Right lobe of liver (tissue), 6 donors: ENCODE measurements at regions not wholly inside any gene's neighbourhood (a gene's known extent, or its start where the extent isn't known, plus 50 kb on each side); places are given as distances from the start of the nearest gene placed in this dataset.

Experiments
- ATAC-seq, 4 donors: fragments of 200-7000 bp; cut with Tn5 transposase; one replicate each; pipeline ENCODE4 v1.9.1; 2020; ENCODE audit warnings: mild to moderate bottlenecking in 4 of 4, moderate library complexity in 4 of 4
- DNase-seq, 3 donors: peaks; one replicate each; pipeline ENCODE4 v3.0.0-alpha.2; 2020
- H3K27ac ChIP-seq, 3 donors: fragments of 200-600 bp; one replicate each; pipeline ENCODE4 v1.8.0; 2022
- H3K27me3 ChIP-seq, 2 donors: fragments of 200-600 bp; one replicate each; pipeline ENCODE4 v1.8.0; 2022
- H3K36me3 ChIP-seq, 4 donors: fragments of 200-600 bp; sonication (generic) in 1 of 4; one replicate each; pipeline versions ENCODE4 v1.5.1 to v1.8.0; 2017 to 2022; ENCODE audit warnings: control low read depth in 1 of 4
- H3K4me1 ChIP-seq, 4 donors: fragments of 200-600 bp; sonication (generic) in 1 of 4; one replicate each; pipeline versions ENCODE4 v1.5.1 to v1.8.0; 2017 to 2022; ENCODE audit warnings: control low read depth in 1 of 4
- H3K4me3 ChIP-seq, 3 donors: fragments of 200-600 bp; one replicate each; pipeline ENCODE4 v1.8.0; 2022
- H3K9me3 ChIP-seq, 4 donors: fragments of 200-600 bp; sonication (generic) in 1 of 4; one replicate each; pipeline versions ENCODE4 v1.5.1 to v1.8.0; 2017 to 2022; ENCODE audit warnings: control low read depth in 1 of 4
- CTCF ChIP-seq, 4 donors: fragments of 200-600 bp in 3 of 4; fragments of 450-650 bp in 1 of 4; IDR thresholded peaks; one replicate each; pipeline versions ENCODE4 v1.5.1 to v1.8.0; 2016 to 2022; ENCODE audit warnings: antibody characterized with exemption in 4 of 4, mild to moderate bottlenecking in 2 of 4
- POLR2A ChIP-seq: fragments of 450-650 bp; IDR thresholded peaks from one replicate; pipeline ENCODE4 v1.6.1; 2017; ENCODE audit warnings: antibody characterized with exemption, mild to moderate bottlenecking
- WGBS: methylation state at CpG from one replicate; pipeline ENCODE4 v1.1.6; 2018; ENCODE audit warnings: low coverage, low lambda C conversion rate; ENCODE audit not compliant: insufficient coverage; ENCODE audit errors: missing lambda C conversion rate; 5-methylcytosine and 5-hydroxymethylcytosine counted together
- intact Hi-C, 2 donors: fragments of 100-400 bp; cut with DNase I; formaldehyde crosslinking; loops; one replicate each; pipeline versions ENCODE4 v1.11.2 to v1.14.1; 2022
- donor health status: DM: no; HTN: yes; CAD: no.
- donor health status: DM: no; HTN: no; CAD: no.
- donor health status: DM: no; HTN: no; CAD: no.
- donor health status: DM: no; HTN: yes; CAD: no.
- donor health status: DM: no; HTN: yes; CAD: no.

- TF ChIP-seq POLR2A (no peak), CTCF (IDR thresholded peaks at IDR 0.05) (no peak)
- Histone ChIP-seq H3K27ac (no peak overlapping the region), H3K27me3 (no peaks in the 10 kb centered on the region), H3K9me3 (no peaks in the 10 kb centered on the region), H3K4me3 (no peak overlapping the region), H3K36me3 (no peaks in the 10 kb centered on the region), H3K4me1 (peaks cover 0 to 5% (median 0%) of the 10 kb centered on the region in 4 donors)
- intact Hi-C loops: no loop called here
- DNase-seq: no peak
- ATAC-seq: no peak
- WGBS: 67% methylated on average over 1 of the region's 1 CpG
Observed at GRCh38 chr7:121579639-121580038, 183.5 kb upstream of the FAM3C start.

GRCh38 chr7:121578669-121579068 is 182.6 kb upstream of the FAM3C start:
- DNase-seq (no peak), ATAC-seq (no peak)
- no peaks in the 10 kb centered on the region for H3K9me3 ChIP-seq
- H3K36me3 ChIP-seq: no peaks in the 10 kb centered on the region
- intact Hi-C loops: no loop called here
- WGBS: 56% methylated on average over 3 of the region's 3 CpGs
- H3K27me3 ChIP-seq: no peaks in the 10 kb centered on the region
- TF ChIP-seq POLR2A (no peak), CTCF (IDR thresholded peaks at IDR 0.05) (no peak)
- H3K4me1 ChIP-seq: peaks cover 0 to 5% (median 0%) of the 10 kb centered on the region in 4 donors
- H3K4me3 ChIP-seq: no peak overlapping the region
- H3K27ac ChIP-seq: no peak overlapping the region

- Histone ChIP-seq H3K4me1 (no peaks in the 10 kb centered on the region), H3K4me3 (no peak overlapping the region), H3K27me3 (no peaks in the 10 kb centered on the region), H3K27ac (no peak overlapping the region), H3K36me3 (no peaks in the 10 kb centered on the region), H3K9me3 (no peaks in the 10 kb centered on the region)
- ATAC-seq (no peak), DNase-seq (no peak)
- TF ChIP-seq CTCF (IDR thresholded peaks at IDR 0.05) (no peak), POLR2A (no peak)
- WGBS: 22% methylated on average over 6 of the region's 6 CpGs
- intact Hi-C loops: no loop called here
Observed at GRCh38 chr7:121576148-121576917, 180.2 kb upstream of the FAM3C start.

GRCh38 chr7:121575194-121575765 is 179.2 kb upstream of the FAM3C start:
- TF ChIP-seq CTCF (IDR thresholded peaks at IDR 0.05): no peak
- TF ChIP-seq POLR2A: no peak
- ATAC-seq (no peak), DNase-seq (no peak)
- H3K4me1 ChIP-seq: no peaks in the 10 kb centered on the region
- H3K27ac ChIP-seq: no peak overlapping the region
- no peak overlapping the region for H3K4me3 ChIP-seq
- intact Hi-C loops: no loop called here
- no peaks in the 10 kb centered on the region for H3K27me3 ChIP-seq
- no peaks in the 10 kb centered on the region for H3K36me3 ChIP-seq
- no peaks in the 10 kb centered on the region for H3K9me3 ChIP-seq
- 26% methylated on average over 1 of the region's 1 CpG for WGBS
